HepG2 (cell line): ENCODE measurements at regions not wholly inside any gene's neighbourhood (a gene's known extent, or its start where the extent isn't known, plus 50 kb on each side); places are given as distances from the start of the nearest gene placed in this dataset.

Source experiments
- ATAC-seq: fragments of 200-7000 bp; cut with Tn5 transposase; 3 replicates; pipeline ENCODE4 v1.9.1; 2020; ENCODE audit warnings: mild to moderate bottlenecking, moderate library complexity
- BruUV-seq: library from RNA; stranded (reverse); fragments of 400-500 nt; replicated peaks from 2 replicates; lab custom pipeline; 2021; lab: Mats Ljungman, UMichigan
- CTCF ChIA-PET: fragments of 300-600 bp; formaldehyde crosslinking; extraction: SDS; loops from one replicate; lab custom pipeline; 2021; ENCODE audit warnings: low total read pairs, inconsistent platforms, low intra/inter-chr PET ratio; lab: Yijun Ruan, JAX
- POLR2A ChIA-PET: fragments of 350-600 bp; sonication (Branson Sonifier 250); formaldehyde crosslinking; loops from one replicate; lab custom pipeline; 2020; ENCODE audit warnings: antibody characterized with exemption, inconsistent platforms; lab: Yijun Ruan, JAX
- DNase-seq: peaks from one replicate; pipeline ENCODE4 v3.0.0-alpha.2; 2015; ENCODE audit warnings: low spot score
- FAIRE-seq: peaks from 3 replicates; lab custom pipeline; 2011; peaks lifted over from hg19 to GRCh38; lab: Jason Lieb, UNC
- H2AFZ ChIP-seq: one replicate; pipeline ENCODE4 v1.6.1; 2011; ENCODE audit warnings: low read length, inconsistent platforms
- H3K27ac ChIP-seq: fragments of 300-600 bp; 3 replicates; pipeline ENCODE4 v1.8.0; 2011; ENCODE audit warnings: mixed run types, mild to moderate bottlenecking, mixed read lengths, low read length, inconsistent platforms; ENCODE audit not compliant: insufficient read depth; ENCODE audit errors: extremely low read length
- H3K27me3 ChIP-seq, 2 experiments: fragments of 200-600 bp in 1 of 2; 2 replicates in 1 of 2; 3 replicates in 1 of 2; pipeline versions ENCODE4 v1.6.0 to v1.8.0; 2011; ENCODE audit warnings: low read length in 2 of 2, mild to moderate bottlenecking in 2 of 2, moderate library complexity in 2 of 2, inconsistent platforms in 1 of 2; ENCODE audit not compliant: insufficient read depth in 2 of 2, control insufficient read depth in 1 of 2
- H3K36me3 ChIP-seq, 2 experiments: fragments of 200-600 bp in 1 of 2; replicated peaks in 1 of 2; 2 replicates in 1 of 2; 3 replicates in 1 of 2; pipeline versions ENCODE4 v1.5.1 to v1.8.0; 2011; ENCODE audit warnings: low read length in 2 of 2, inconsistent platforms in 1 of 2; ENCODE audit not compliant: insufficient read depth in 2 of 2, control insufficient read depth in 1 of 2
- H3K4me1 ChIP-seq: 2 replicates; pipeline ENCODE4 v1.5.1; 2012; ENCODE audit warnings: low read length, inconsistent platforms; ENCODE audit not compliant: insufficient read depth
- H3K4me2 ChIP-seq: 2 replicates; pipeline ENCODE4 v1.6.0; 2011; ENCODE audit warnings: low read depth, low read length, inconsistent platforms
- H3K4me3 ChIP-seq, 3 experiments: fragments of 200-600 bp in 1 of 3; sonication (generic), shearing (Covaris generic) in 1 of 3; replicated peaks in 1 of 3; 2 replicates each; pipeline ENCODE4 v1.5.1; 2011 to 2016; ENCODE audit warnings: low read length in 3 of 3, inconsistent platforms in 2 of 3, low read depth in 2 of 3, mild to moderate bottlenecking in 2 of 3, control low read depth in 1 of 3, mixed read lengths in 1 of 3; ENCODE audit not compliant: insufficient read depth in 1 of 3
- H3K79me2 ChIP-seq: one replicate; pipeline ENCODE4 v1.6.1; 2011; ENCODE audit warnings: low read length, inconsistent platforms; ENCODE audit not compliant: insufficient read depth
- H3K9ac ChIP-seq: 2 replicates; pipeline ENCODE4 v1.6.0; 2011; ENCODE audit warnings: mild to moderate bottlenecking, low read depth, low read length, inconsistent platforms; ENCODE audit not compliant: insufficient read depth
- H3K9me3 ChIP-seq: 2 replicates; pipeline ENCODE4 v1.5.1; 2012; ENCODE audit warnings: mild to moderate bottlenecking, low read length
- H4K20me1 ChIP-seq: 2 replicates; pipeline ENCODE4 v1.6.0; 2011; ENCODE audit warnings: inconsistent platforms, mild to moderate bottlenecking, low read length, moderate library complexity; ENCODE audit not compliant: insufficient read depth
- AKAP8 ChIP-seq: sonication (generic); formaldehyde crosslinking; IDR thresholded peaks from 2 replicates; pipeline ENCODE4 v1.5.1; 2020; ENCODE audit warnings: mild to moderate bottlenecking, missing genetic modification reagents
- FLYWCH1 ChIP-seq: sonication (generic); formaldehyde crosslinking; IDR thresholded peaks from 2 replicates; pipeline ENCODE4 v1.8.1; 2023; ENCODE audit warnings: mild to moderate bottlenecking, missing genetic modification reagents
- KLF11 ChIP-seq: IDR thresholded peaks from 2 replicates; pipeline ENCODE4 v1.6.1; 2016; ENCODE audit warnings: missing compliant biosample characterization
- ZNF124 ChIP-seq: sonication (generic); formaldehyde crosslinking; IDR thresholded peaks from 2 replicates; pipeline ENCODE4 v1.4.0; 2020; ENCODE audit warnings: missing genetic modification reagents
- ZNF460 ChIP-seq: sonication (generic); formaldehyde crosslinking; IDR thresholded peaks from 2 replicates; pipeline ENCODE4 v1.5.1; 2020; ENCODE audit warnings: missing genetic modification reagents, mild to moderate bottlenecking, borderline replicate concordance
- WGBS: methylation state at CpG from one replicate; pipeline ENCODE4 v1.1.6; 2017; ENCODE audit warnings: low lambda C conversion rate; 5-methylcytosine and 5-hydroxymethylcytosine counted together
- in situ Hi-C: cut with HindIII; loops from 2 replicates; pipeline ENCODE4 v1.10.0; 2017; ENCODE audit warnings: low pct_unique_long_range_greater_than_20kb; ENCODE audit not compliant: extremely low pct_ligation_motif_present
- intact Hi-C: fragments of 100-400 bp; cut with micrococcal nuclease; formaldehyde crosslinking; loops from one replicate; pipeline ENCODE4 v1.10.0; 2022; ENCODE audit not compliant: unreplicated experiment
- TF ChIP-seq, protein P1 (sequence below): IDR thresholded peaks from 2 replicates; pipeline ENCODE4 v1.6.1; 2016; ENCODE audit warnings: low read depth

DNA sequence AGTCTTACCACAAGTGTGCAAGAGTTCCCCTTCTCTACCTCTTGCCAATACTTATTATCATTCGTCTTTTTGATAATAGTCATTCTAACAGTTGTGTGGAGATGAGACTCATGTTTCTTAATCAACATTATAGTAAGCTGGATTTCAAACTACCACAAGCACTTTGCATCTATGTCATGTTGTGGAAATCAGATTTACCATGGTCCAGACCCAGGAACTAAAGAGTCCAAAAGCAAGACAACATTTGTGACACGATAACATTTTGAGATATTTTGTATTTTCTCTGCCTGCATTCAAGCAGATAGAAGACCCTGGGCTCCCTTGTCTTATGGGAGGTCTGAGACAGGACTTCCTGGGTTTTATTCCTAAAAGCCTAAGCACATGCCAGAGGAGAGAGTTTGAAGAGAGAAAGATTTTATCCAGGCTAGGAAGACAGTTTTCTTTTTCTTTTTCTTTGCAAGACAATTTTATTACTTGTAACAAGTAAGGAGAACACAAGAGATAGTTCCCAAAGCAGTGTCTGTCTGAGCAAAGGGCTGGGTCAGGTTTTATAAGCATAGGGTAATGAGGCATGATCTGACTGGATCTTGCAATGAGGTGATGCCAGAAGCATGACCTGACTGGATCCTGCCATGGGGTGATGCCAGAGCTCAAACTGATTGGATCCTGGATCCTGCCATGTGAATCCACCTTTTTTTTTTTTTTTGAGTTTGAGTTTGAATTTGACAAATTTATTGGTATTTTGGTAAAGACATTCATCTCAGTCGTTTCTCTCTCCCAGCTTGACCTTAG lies 180.5 kb upstream of the HMGA2 start (continued):
- TF ChIP-seq, protein P1, sequence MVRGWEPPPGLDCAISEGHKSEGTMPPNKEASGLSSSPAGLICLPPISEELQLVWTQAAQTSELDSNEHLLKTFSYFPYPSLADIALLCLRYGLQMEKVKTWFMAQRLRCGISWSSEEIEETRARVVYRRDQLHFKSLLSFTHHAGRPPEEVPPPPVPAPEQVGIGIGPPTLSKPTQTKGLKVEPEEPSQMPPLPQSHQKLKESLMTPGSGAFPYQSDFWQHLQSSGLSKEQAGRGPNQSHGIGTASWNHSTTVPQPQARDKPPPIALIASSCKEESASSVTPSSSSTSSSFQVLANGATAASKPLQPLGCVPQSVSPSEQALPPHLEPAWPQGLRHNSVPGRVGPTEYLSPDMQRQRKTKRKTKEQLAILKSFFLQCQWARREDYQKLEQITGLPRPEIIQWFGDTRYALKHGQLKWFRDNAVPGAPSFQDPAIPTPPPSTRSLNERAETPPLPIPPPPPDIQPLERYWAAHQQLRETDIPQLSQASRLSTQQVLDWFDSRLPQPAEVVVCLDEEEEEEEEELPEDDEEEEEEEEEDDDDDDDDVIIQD (CRISPR knock-in tag), result no peak
- no peak for TF ChIP-seq ZNF124
- no peak for TF ChIP-seq ZNF460 (CRISPR knock-in tag)
- TF ChIP-seq KLF11, result no peak
- no peak for TF ChIP-seq FLYWCH1 (CRISPR knock-in tag)

DNA sequence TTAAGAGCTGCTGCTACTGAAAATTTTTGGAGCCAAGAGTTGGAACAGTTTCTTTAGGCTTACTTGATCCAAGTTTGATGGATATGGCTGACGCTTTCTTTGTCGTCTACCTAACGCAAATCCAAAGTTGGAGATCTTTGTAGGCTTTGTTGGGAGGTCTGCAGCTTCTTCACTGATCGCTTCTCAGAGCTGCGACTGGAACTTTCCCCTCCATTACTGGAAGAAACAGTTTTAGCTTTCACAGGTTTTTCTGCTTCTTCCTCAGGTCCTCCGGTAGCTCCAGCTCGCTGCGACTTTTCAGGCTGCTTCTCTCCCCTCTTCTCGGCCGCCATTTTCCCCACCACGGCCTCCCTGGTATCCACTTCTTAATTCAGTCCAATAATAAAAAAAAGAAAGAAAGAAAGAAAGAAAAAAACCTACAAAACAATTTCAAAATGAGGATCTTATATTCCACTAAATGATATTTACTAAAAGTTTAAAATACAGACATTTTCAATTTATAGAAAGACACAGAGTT lies 178.1 kb upstream of the HMGA2 start:
- BruUV-seq, result no TSS peak
- 53% methylated on average over 11 of the region's 11 CpGs for WGBS
- CTCF ChIA-PET, result no interaction called here
- Histone ChIP-seq H3K9ac (no peak overlapping the region), H3K4me2 (no peak overlapping the region), H3K79me2 (no peaks in the 10 kb centered on the region), H3K4me1 (no peaks in the 10 kb centered on the region), H4K20me1 (no peaks in the 10 kb centered on the region), H2AFZ (no peak overlapping the region), H3K27ac (no peak overlapping the region), H3K36me3 (no peaks in the 10 kb centered on the region), H3K4me3 (no peak overlapping the region), H3K27me3 (no peaks in the 10 kb centered on the region), H3K9me3 (no peaks in the 10 kb centered on the region)
- intact Hi-C loops, result no loop called here
- POLR2A ChIA-PET, result no interaction called here
- DNase-seq, result no peak
- no peak for FAIRE-seq
- in situ Hi-C loops, result no loop called here
- no peak for TF ChIP-seq AKAP8 (CRISPR knock-in tag)
- ATAC-seq, result no peak
